ENCODE measurements at regions not wholly inside any gene's neighbourhood (a gene's known extent, or its start where the extent isn't known, plus 50 kb on each side); places are given as distances from the start of the nearest gene placed in this dataset.

DNA sequence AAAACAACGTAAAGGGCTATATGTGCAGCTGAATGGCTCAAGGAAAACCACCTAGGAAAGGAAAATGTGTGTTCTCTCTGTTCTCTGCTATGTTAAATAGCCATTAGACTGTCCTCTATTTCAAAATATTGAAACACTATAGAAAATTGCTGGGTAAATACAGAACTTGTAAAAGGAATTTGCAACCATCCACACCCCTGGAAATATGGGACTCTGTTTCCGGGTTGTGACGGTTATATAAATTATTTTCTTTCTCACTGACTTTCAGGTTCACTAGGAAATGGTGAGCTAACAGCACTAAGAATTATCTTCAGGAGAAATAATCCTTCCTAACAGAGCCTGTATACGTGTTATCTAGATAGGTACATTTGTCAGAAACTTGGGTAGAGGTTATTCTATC, 161.0 kb upstream of the DKK2 start:
- TF ChIP-seq, protein P1, sequence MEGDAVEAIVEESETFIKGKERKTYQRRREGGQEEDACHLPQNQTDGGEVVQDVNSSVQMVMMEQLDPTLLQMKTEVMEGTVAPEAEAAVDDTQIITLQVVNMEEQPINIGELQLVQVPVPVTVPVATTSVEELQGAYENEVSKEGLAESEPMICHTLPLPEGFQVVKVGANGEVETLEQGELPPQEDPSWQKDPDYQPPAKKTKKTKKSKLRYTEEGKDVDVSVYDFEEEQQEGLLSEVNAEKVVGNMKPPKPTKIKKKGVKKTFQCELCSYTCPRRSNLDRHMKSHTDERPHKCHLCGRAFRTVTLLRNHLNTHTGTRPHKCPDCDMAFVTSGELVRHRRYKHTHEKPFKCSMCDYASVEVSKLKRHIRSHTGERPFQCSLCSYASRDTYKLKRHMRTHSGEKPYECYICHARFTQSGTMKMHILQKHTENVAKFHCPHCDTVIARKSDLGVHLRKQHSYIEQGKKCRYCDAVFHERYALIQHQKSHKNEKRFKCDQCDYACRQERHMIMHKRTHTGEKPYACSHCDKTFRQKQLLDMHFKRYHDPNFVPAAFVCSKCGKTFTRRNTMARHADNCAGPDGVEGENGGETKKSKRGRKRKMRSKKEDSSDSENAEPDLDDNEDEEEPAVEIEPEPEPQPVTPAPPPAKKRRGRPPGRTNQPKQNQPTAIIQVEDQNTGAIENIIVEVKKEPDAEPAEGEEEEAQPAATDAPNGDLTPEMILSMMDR (IDR thresholded peaks at IDR 0.05; ENCODE audit: poor library complexity) = no peak
- no peak for TF ChIP-seq EZH2 (IDR thresholded peaks at IDR 0.05; ENCODE audit: borderline replicate concordance)
- no peak for TF ChIP-seq EZH2phosphoT487 (IDR thresholded peaks at IDR 0.05; ENCODE audit: low read depth, severe bottlenecking, unreplicated experiment)

Measured in hepatocyte (in vitro differentiated cells).